GM12872 (cell line): ENCODE measurements at regions not wholly inside any gene's neighbourhood (a gene's known extent, or its start where the extent isn't known, plus 50 kb on each side); places are given as distances from the start of the nearest gene placed in this dataset.

Source experiments
- TF ChIP-seq, protein P1 (sequence below): IDR thresholded peaks from 3 replicates; pipeline ENCODE4 v1.5.1; 2011; ENCODE audit warnings: low read depth, mild to moderate bottlenecking, low read length, moderate library complexity; ENCODE audit not compliant: insufficient read depth

DNA sequence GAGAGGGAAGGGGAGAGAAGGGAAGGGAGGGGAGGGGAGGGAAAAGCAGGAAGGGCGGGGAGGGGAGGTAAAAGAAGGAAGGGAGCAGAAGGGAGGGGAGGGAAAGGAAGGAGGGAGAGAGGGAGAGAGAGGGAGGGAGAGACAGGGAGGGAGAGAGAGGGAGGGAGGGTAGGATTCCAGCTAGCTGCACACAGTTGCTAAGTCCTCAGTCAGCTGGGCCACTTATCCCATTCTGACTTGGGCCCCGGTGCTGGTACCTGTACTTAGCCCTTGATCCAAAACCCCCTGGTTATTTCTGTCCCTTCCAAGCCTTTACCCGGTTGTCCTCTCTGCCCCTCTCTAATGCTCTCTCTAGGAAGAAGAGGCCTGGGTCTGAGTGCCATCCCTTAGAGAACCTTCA lies 211.4 kb downstream of the TTC32 start:
- TF ChIP-seq, protein P1, sequence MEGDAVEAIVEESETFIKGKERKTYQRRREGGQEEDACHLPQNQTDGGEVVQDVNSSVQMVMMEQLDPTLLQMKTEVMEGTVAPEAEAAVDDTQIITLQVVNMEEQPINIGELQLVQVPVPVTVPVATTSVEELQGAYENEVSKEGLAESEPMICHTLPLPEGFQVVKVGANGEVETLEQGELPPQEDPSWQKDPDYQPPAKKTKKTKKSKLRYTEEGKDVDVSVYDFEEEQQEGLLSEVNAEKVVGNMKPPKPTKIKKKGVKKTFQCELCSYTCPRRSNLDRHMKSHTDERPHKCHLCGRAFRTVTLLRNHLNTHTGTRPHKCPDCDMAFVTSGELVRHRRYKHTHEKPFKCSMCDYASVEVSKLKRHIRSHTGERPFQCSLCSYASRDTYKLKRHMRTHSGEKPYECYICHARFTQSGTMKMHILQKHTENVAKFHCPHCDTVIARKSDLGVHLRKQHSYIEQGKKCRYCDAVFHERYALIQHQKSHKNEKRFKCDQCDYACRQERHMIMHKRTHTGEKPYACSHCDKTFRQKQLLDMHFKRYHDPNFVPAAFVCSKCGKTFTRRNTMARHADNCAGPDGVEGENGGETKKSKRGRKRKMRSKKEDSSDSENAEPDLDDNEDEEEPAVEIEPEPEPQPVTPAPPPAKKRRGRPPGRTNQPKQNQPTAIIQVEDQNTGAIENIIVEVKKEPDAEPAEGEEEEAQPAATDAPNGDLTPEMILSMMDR: no peak

DNA sequence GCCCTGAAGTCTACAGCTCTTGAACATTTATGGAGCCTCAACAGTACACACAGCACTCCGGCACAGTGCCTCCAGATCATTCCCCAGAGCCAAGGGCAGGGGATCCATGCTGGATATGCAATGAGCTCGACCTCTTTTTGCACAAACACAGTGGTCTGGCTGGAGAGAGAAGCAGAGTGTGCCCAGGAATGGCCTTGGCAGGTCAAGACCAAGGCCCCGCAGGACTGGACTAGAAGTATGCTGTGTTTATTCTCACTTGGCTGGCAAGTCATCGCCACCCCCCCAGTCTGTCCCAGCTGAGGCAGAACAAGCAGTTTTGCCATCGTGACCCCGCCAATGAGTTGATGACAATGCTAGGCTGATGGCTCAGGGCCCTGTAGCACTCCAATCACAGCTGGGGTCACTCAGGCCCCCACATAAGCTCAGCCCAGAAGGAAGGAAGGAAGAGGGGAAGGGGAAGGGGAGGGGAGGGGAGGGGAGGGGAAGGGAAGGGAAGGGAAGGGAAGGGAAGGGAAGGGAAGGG lies 212.1 kb downstream of the TTC32 start:
- TF ChIP-seq, protein P1: no peak

DNA sequence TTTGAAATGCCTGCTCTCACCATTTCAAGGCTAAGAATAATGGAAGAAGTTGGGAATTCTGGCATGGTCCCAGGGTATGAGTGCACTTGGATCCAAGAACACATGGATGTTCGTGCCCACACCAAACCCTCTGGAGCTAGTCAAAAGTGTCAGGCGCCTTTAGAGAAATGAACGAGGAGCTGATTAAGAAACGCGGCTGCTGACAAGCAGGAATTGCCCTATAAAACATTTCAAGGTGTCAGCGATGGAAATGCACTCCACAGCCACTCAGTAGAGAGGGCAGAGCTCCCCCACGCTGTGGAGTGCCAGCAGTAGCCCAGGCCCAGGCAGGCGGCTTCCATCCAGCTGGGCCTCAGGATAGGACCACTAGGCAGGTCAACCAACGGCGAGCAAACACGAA lies 213.7 kb downstream of the TTC32 start:
- TF ChIP-seq, protein P1: no peak

DNA sequence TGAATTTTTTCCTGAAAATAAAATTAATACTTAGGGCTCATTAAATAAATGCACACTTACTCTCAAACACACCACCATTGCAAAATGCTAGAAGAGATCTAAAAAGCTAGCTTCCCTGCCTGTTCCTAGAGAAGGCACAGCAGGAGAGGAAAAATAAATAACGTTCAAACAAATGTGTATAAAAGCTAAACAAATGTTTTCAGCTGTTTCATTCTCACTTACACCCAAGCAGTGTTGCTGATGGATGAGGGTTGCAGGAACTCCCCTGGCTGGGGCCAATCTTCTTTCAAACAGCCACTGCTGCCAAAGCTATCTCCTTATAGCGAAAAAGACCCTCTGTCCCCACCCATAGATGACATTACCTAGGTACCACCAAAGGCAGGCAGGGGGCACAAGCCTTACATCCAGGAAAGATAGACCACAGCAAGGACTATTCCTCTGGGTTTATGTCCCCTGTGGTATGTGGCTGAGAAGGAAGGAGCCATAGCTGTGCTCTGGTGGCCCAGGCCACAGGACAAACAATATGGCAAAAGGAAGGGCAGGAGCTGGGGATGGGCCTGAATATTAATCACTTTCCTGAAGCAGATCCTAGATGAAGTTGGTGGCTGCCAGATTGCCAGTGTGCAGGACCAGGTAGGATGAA lies 214.6 kb downstream of the TTC32 start:
- TF ChIP-seq, protein P1: no peak

DNA sequence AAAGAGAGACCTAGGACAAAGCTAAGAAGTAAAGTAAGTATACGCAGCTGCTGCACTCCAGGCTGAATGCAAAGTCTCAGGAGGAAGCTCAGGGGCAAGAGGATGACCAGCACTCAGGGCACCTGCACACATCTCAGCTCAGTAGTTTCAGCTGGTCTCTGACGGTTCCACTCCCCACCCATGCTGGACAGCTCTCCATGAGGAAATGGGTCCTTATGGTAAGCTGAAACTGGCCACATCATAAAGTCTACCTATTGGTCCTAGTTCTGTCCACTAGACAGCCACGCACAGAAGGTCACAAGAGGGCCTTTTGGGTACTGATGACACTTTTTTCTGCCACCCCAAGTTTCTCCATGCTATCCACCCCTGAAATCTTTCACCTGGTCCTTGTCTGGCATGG lies 215.3 kb downstream of the TTC32 start:
- TF ChIP-seq, protein P1: no peak

DNA sequence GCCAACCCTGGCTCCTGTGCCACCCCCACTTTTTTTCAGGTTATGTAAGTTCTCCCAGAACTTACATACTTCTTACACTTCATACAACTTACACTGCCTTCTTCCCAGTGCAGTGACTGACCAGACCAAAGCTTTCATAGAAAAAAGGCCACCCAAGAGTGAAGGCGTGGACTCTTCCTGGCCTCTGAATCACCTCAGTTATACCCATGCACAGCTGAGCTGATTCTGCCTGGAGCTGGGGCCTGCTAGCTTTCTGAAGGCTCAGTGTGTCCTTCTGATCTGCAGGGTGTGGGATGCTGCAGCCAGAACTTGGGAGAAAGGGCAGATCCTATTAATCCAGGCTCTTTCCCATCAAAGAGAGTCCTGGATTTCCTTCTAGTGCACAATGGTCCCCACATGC lies 216.1 kb downstream of the TTC32 start:
- TF ChIP-seq, protein P1: no peak

DNA sequence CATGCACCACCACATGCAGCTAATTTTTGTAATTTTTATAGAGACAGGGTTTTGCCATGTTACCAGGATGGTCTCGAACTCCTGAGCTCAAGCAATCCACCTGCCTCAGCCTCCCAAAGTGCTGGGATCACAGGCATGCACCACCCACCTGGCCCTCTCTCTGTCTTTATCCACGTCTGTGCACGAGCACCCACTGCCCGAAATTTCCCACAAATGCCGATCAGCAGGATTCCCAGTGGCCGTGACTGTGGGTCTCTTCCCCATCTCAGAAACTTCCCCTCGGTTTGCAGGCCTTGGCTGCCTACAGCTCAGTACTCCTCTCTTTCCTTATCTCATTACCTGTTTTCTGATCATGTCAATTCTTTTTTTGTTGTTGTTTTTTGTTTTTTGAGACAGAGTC lies 217.3 kb downstream of the TTC32 start:
- TF ChIP-seq, protein P1: no peak
